GM12878 (cell line): ENCODE measurements at regions not wholly inside any gene's neighbourhood (a gene's known extent, or its start where the extent isn't known, plus 50 kb on each side); places are given as distances from the start of the nearest gene placed in this dataset.

Experiments
- ATAC-seq: fragments of 200-7000 bp; cut with Tn5 transposase; 3 replicates; pipeline ENCODE4 v1.9.1; 2020; ENCODE audit warnings: mild to moderate bottlenecking, moderate library complexity
- BruUV-seq: library from RNA; stranded (reverse); fragments of 400-500 nt; replicated peaks from 2 replicates; lab custom pipeline; 2021; lab: Mats Ljungman, UMichigan
- CTCF ChIA-PET: fragments of 300-600 bp; sonication (Branson Sonifier 250); formaldehyde crosslinking; extraction: SDS; loops from one replicate; lab custom pipeline; 2021; ENCODE audit warnings: inconsistent platforms; lab: Yijun Ruan, JAX
- POLR2A ChIA-PET: fragments of 350-600 bp; formaldehyde crosslinking; extraction: SDS; loops from one replicate; lab custom pipeline; 2021; ENCODE audit warnings: inconsistent platforms; lab: Charles Lee
- RAD21 ChIA-PET: fragments of 300-600 bp; sonication (Branson Sonifier 250); formaldehyde crosslinking; loops from one replicate; lab custom pipeline; 2023; ENCODE audit warnings: antibody characterized with exemption; ENCODE audit not compliant: unreplicated experiment; lab: Charles Lee
- SMC1A ChIA-PET: fragments of 300-600 bp; sonication (Branson Sonifier 250); formaldehyde crosslinking; loops from one replicate; lab custom pipeline; 2023; ENCODE audit not compliant: unreplicated experiment, uncharacterized antibody; lab: Charles Lee
- DNase-seq: peaks from one replicate; pipeline ENCODE4 v3.0.0-alpha.2; 2011; ENCODE audit warnings: low read depth, low spot score
- FAIRE-seq: peaks from 3 replicates; lab custom pipeline; 2011; peaks lifted over from hg19 to GRCh38; lab: Jason Lieb, UNC
- H2AFZ ChIP-seq: 2 replicates; pipeline ENCODE4 v1.6.0; 2011; ENCODE audit warnings: low read depth, low read length, control low read depth; ENCODE audit not compliant: control insufficient read depth
- H3K27ac ChIP-seq: 2 replicates; pipeline ENCODE4 v1.5.1; 2011; ENCODE audit warnings: control low read depth; ENCODE audit not compliant: control insufficient read depth, insufficient read depth
- H3K27me3 ChIP-seq, 2 experiments: replicated peaks in 1 of 2; 2 replicates each; pipeline versions ENCODE4 v1.6.0 to v1.6.1; 2011; ENCODE audit warnings: low read length in 1 of 2; ENCODE audit not compliant: control insufficient read depth in 2 of 2, insufficient read depth in 2 of 2
- H3K36me3 ChIP-seq, 2 experiments: 2 replicates each; pipeline ENCODE4 v1.5.1; 2011; ENCODE audit warnings: low read length in 1 of 2; ENCODE audit not compliant: control insufficient read depth in 2 of 2, insufficient read depth in 2 of 2
- H3K4me1 ChIP-seq: 2 replicates; pipeline ENCODE4 v1.6.1; 2011; ENCODE audit warnings: mild to moderate bottlenecking, low read length, moderate library complexity, mixed read lengths; ENCODE audit not compliant: control insufficient read depth, insufficient read depth
- H3K4me2 ChIP-seq: 2 replicates; pipeline ENCODE4 v1.6.0; 2011; ENCODE audit warnings: control low read depth; ENCODE audit not compliant: control insufficient read depth, insufficient read depth
- H3K4me3 ChIP-seq: fragments of 200-600 bp; sonication (generic); 2 replicates; pipeline ENCODE4 v1.5.1; 2016
- H3K79me2 ChIP-seq: 2 replicates; pipeline ENCODE4 v1.6.0; 2011; ENCODE audit warnings: low read length; ENCODE audit not compliant: control insufficient read depth, insufficient read depth
- H3K9ac ChIP-seq: 2 replicates; pipeline ENCODE4 v1.8.0; 2011; ENCODE audit warnings: low read length, control low read depth, mixed read lengths; ENCODE audit not compliant: control insufficient read depth, insufficient read depth
- H3K9me3 ChIP-seq: replicated peaks from 3 replicates; pipeline ENCODE4 v1.5.1; 2011; ENCODE audit warnings: mild to moderate bottlenecking, low read length; ENCODE audit not compliant: control insufficient read depth, insufficient read depth
- H4K20me1 ChIP-seq: 2 replicates; pipeline ENCODE4 v1.6.0; 2011; ENCODE audit not compliant: control insufficient read depth, insufficient read depth
- BCL3 ChIP-seq: IDR thresholded peaks from 2 replicates; pipeline ENCODE4 v1.6.1; 2011; ENCODE audit warnings: borderline replicate concordance, low read depth, mild to moderate bottlenecking, moderate library complexity, low read length; ENCODE audit not compliant: insufficient read depth, poor library complexity, severe bottlenecking
- BCLAF1 ChIP-seq: fragments of 450-650 bp; IDR thresholded peaks from 2 replicates; pipeline ENCODE4 v1.6.1; 2017; ENCODE audit warnings: antibody characterized with exemption, mild to moderate bottlenecking, moderate library complexity
- CHD4 ChIP-seq: fragments of 200-600 bp; sonication (generic); IDR thresholded peaks from 2 replicates; pipeline ENCODE4 v1.6.1; 2016; ENCODE audit warnings: mild to moderate bottlenecking
- CREB1 ChIP-seq: IDR thresholded peaks from 2 replicates; pipeline ENCODE4 v1.6.1; 2012; ENCODE audit warnings: low read depth, mild to moderate bottlenecking, inconsistent platforms
- HCFC1 ChIP-seq: fragments of 150-350 bp; IDR thresholded peaks from 2 replicates; pipeline ENCODE4 v1.6.1; 2014; ENCODE audit warnings: low read length
- MEF2B ChIP-seq: fragments of 450-650 bp; IDR thresholded peaks from 2 replicates; pipeline ENCODE4 v1.6.1; 2018; ENCODE audit warnings: mild to moderate bottlenecking, moderate library complexity; ENCODE audit not compliant: partially characterized antibody, poor library complexity, severe bottlenecking
- MYC ChIP-seq: IDR thresholded peaks from 2 replicates; pipeline ENCODE4 v1.6.1; 2011; ENCODE audit warnings: mild to moderate bottlenecking, low read length, moderate library complexity, inconsistent platforms; ENCODE audit not compliant: insufficient read depth, insufficient replicate concordance, insufficient read length, severe bottlenecking
- RCOR1 ChIP-seq: conservative IDR thresholded peaks from 2 replicates; pipeline ENCODE4 v1.6.1; 2012; ENCODE audit warnings: low read depth, low read length, improper control_type of control experiment
- RELA ChIP-seq: fragments of 450-650 bp; IDR thresholded peaks from 2 replicates; pipeline ENCODE4 v1.8.0; 2014; ENCODE audit warnings: borderline replicate concordance; ENCODE audit not compliant: partially characterized antibody
- STAT1 ChIP-seq: fragments of 450-650 bp; conservative IDR thresholded peaks from 2 replicates; pipeline ENCODE4 v1.6.1; 2014; ENCODE audit warnings: antibody characterized with exemption, mild to moderate bottlenecking
- TAF1 ChIP-seq: IDR thresholded peaks from 2 replicates; pipeline ENCODE4 v1.6.1; 2011; ENCODE audit warnings: mild to moderate bottlenecking, low read depth, low read length, borderline replicate concordance
- WGBS: methylation state at CpG from one replicate; pipeline ENCODE4 v1.1.6; 2016; ENCODE audit warnings: low lambda C conversion rate; ENCODE audit not compliant: insufficient replicate concordance, insufficient coverage; ENCODE audit errors: missing lambda C conversion rate; 5-methylcytosine and 5-hydroxymethylcytosine counted together
- in situ Hi-C: fragments of 300-500 bp; cut with MboI; formaldehyde crosslinking; loops from 9 replicates; pipeline ENCODE4 v1.14.3; 2018; ENCODE audit warnings: mixed read lengths
- intact Hi-C: fragments of 100-400 bp; cut with micrococcal nuclease; formaldehyde crosslinking; loops from one replicate; pipeline ENCODE4 v1.14.2; 2022; ENCODE audit not compliant: unreplicated experiment

GRCh38 chr16:85269165-85269564 is 156.9 kb upstream of the CIBAR2 start:
- CTCF ChIA-PET = no interaction called here
- DNase-seq (no peak), ATAC-seq (no peak), FAIRE-seq (no peak)
- Histone ChIP-seq H3K27me3 (no peaks in the 10 kb centered on the region; a peak in 2 of 4 replicates), H4K20me1 (no peaks in the 10 kb centered on the region), H3K27ac (no peak overlapping the region), H2AFZ (no peak overlapping the region), H3K9ac (no peak overlapping the region), H3K4me1 (no peaks in the 10 kb centered on the region), H3K79me2 (no peaks in the 10 kb centered on the region), H3K36me3 (no peaks in the 10 kb centered on the region), H3K9me3 (no peaks in the 10 kb centered on the region), H3K4me2 (no peak overlapping the region), H3K4me3 (no peak overlapping the region)
- intact Hi-C loops (no loop called here), in situ Hi-C loops (no loop called here)
- RAD21 ChIA-PET = no interaction called here
- TF ChIP-seq MYC (no peak), BCLAF1 (no peak), MEF2B (no peak), CREB1 (no peak), BCL3 (no peak), HCFC1 (no peak), STAT1 (no peak), RELA (no peak), RCOR1 (no peak), CHD4 (no peak), TAF1 (no peak)
- WGBS = 34% methylated on average over 9 of the region's 9 CpGs
- SMC1A ChIA-PET = no interaction called here
- BruUV-seq = no TSS peak
- POLR2A ChIA-PET = no interaction called here
